ENCODE measurements at regions not wholly inside any gene's neighbourhood (a gene's known extent, or its start where the extent isn't known, plus 50 kb on each side); places are given as distances from the start of the nearest gene placed in this dataset.
"Not testable (repeated sequence)": the region's sequence is repeated elsewhere in the genome, so short reads cannot be mapped to it uniquely, and the experiment has no call there.

GRCh38 chr2:175342085-175342484 is 160.6 kb upstream of the ATP5MC3 start:
- Histone ChIP-seq H3K27me3 (replicated peaks in 2 of 5; ENCODE audit: control insufficient read depth in 4 of 5, insufficient read depth in 5 of 5, low read length in 4 of 5) (peaks cover 0 to 8% (median 0%) of the 10 kb centered on the region in 5 experiments), H3K4me1 (ENCODE audit: control extremely low read depth in 1 of 4, control insufficient read depth in 4 of 4, insufficient read depth in 4 of 4, low read length in 3 of 4) (no peaks in the 10 kb centered on the region), H3K4me3 (ENCODE audit: control insufficient read depth in 1 of 7, extremely low read depth in 1 of 7, insufficient read depth in 4 of 7, low read depth in 2 of 7, low read length in 6 of 7) (no peak overlapping the region), H3K36me3 (ENCODE audit: control insufficient read depth in 4 of 4, insufficient read depth in 4 of 4, low read length in 3 of 4) (no peaks in the 10 kb centered on the region), H3K9me3 (ENCODE audit: control extremely low read depth in 1 of 5, control insufficient read depth in 4 of 5, insufficient read depth in 2 of 5, low read depth in 1 of 5, low read length in 4 of 5) (peaks cover 5 to 32% (median 8%) of the 10 kb centered on the region in 5 experiments), H3K27ac (ENCODE audit: insufficient read depth in 1 of 2, low read depth in 1 of 2, low read length in 2 of 2, poor library complexity in 1 of 2, severe bottlenecking in 2 of 2) (no peak overlapping the region)
- CTCF ChIA-PET = no interaction called here
- POLR2A ChIA-PET = no interaction called here
- no peak for DNase-seq

GRCh38 chr2:175330195-175330594 is 148.7 kb upstream of the ATP5MC3 start:
- no peak for DNase-seq
- Histone ChIP-seq H3K36me3 (ENCODE audit: control insufficient read depth in 4 of 4, insufficient read depth in 4 of 4, low read length in 3 of 4) (no peaks in the 10 kb centered on the region), H3K9me3 (ENCODE audit: control extremely low read depth in 1 of 5, control insufficient read depth in 4 of 5, insufficient read depth in 2 of 5, low read depth in 1 of 5, low read length in 4 of 5) (peaks cover 0 to 14% (median 4%) of the 10 kb centered on the region in 5 experiments), H3K27me3 (replicated peaks in 2 of 5; ENCODE audit: control insufficient read depth in 4 of 5, insufficient read depth in 5 of 5, low read length in 4 of 5) (peaks cover 0 to 2% (median 0%) of the 10 kb centered on the region in 5 experiments), H3K4me3 (ENCODE audit: control insufficient read depth in 1 of 7, extremely low read depth in 1 of 7, insufficient read depth in 4 of 7, low read depth in 2 of 7, low read length in 6 of 7) (no peak overlapping the region), H3K27ac (ENCODE audit: insufficient read depth in 1 of 2, low read depth in 1 of 2, low read length in 2 of 2, poor library complexity in 1 of 2, severe bottlenecking in 2 of 2) (no peak overlapping the region), H3K4me1 (ENCODE audit: control extremely low read depth in 1 of 4, control insufficient read depth in 4 of 4, insufficient read depth in 4 of 4, low read length in 3 of 4) (no peaks in the 10 kb centered on the region)
- 83% methylated on average over 1 of the region's 3 CpGs for WGBS (ENCODE audit: insufficient coverage)
- POLR2A ChIA-PET = no interaction called here
- CTCF ChIA-PET = interaction anchor here (0.6 to 2.3 kb wide), 4 partner anchors 14 to 87 kb away, joined by 3 to 5 read pairs (median 4); no protein-coding TSS in a partner anchor

DNA sequence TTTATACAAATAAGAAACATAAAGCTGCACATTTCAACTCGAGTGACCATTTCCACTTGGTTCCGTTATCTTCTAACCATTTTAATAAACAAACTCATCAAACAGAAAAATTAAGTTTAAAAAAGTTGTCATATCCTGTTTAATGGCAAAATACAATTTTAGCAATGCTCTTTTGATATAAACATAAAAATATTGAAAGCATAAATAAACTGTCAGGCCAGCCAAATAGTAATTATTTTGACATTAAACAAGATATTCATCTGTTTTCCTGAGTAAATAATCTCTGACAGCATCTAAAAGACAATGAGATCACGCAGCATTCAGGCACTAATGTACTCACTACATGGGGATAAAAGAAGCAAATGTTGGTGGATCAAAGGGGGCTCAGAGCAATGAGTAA is 145.3 kb upstream of the ATP5MC3 start:
- CTCF ChIA-PET = no interaction called here
- no peaks in the 10 kb centered on the region for H3K4me1 ChIP-seq (ENCODE audit: control extremely low read depth in 1 of 4, control insufficient read depth in 4 of 4, insufficient read depth in 4 of 4, low read length in 3 of 4)
- WGBS (ENCODE audit: insufficient coverage) = 100% methylated on average over 1 of the region's 3 CpGs
- POLR2A ChIA-PET = no interaction called here
- H3K27ac ChIP-seq (ENCODE audit: insufficient read depth in 1 of 2, low read depth in 1 of 2, low read length in 2 of 2, poor library complexity in 1 of 2, severe bottlenecking in 2 of 2) = no peak overlapping the region
- H3K4me3 ChIP-seq (ENCODE audit: control insufficient read depth in 1 of 7, extremely low read depth in 1 of 7, insufficient read depth in 4 of 7, low read depth in 2 of 7, low read length in 6 of 7) = no peak overlapping the region
- H3K9me3 ChIP-seq (ENCODE audit: control extremely low read depth in 1 of 5, control insufficient read depth in 4 of 5, insufficient read depth in 2 of 5, low read depth in 1 of 5, low read length in 4 of 5) = peaks cover 0 to 18% (median 6%) of the 10 kb centered on the region in 5 experiments
- H3K36me3 ChIP-seq (ENCODE audit: control insufficient read depth in 4 of 4, insufficient read depth in 4 of 4, low read length in 3 of 4) = no peaks in the 10 kb centered on the region
- no peak for DNase-seq
- peaks cover 0 to 2% (median 0%) of the 10 kb centered on the region in 5 experiments for H3K27me3 ChIP-seq (replicated peaks in 2 of 5; ENCODE audit: control insufficient read depth in 4 of 5, insufficient read depth in 5 of 5, low read length in 4 of 5)

GRCh38 chr2:175326164-175326563 is 144.7 kb upstream of the ATP5MC3 start:
- H3K36me3 ChIP-seq (ENCODE audit: control insufficient read depth in 4 of 4, insufficient read depth in 4 of 4, low read length in 3 of 4); H3K4me1 ChIP-seq (ENCODE audit: control extremely low read depth in 1 of 4, control insufficient read depth in 4 of 4, insufficient read depth in 4 of 4, low read length in 3 of 4); H3K27me3 ChIP-seq (replicated peaks in 2 of 5; ENCODE audit: control insufficient read depth in 4 of 5, insufficient read depth in 5 of 5, low read length in 4 of 5); POLR2A ChIA-PET; H3K27ac ChIP-seq (ENCODE audit: insufficient read depth in 1 of 2, low read depth in 1 of 2, low read length in 2 of 2, poor library complexity in 1 of 2, severe bottlenecking in 2 of 2); CTCF ChIA-PET; H3K4me3 ChIP-seq (ENCODE audit: control insufficient read depth in 1 of 7, extremely low read depth in 1 of 7, insufficient read depth in 4 of 7, low read depth in 2 of 7, low read length in 6 of 7): not testable (repeated sequence)
- H3K9me3 ChIP-seq (ENCODE audit: control extremely low read depth in 1 of 5, control insufficient read depth in 4 of 5, insufficient read depth in 2 of 5, low read depth in 1 of 5, low read length in 4 of 5) = peaks cover 0 to 18% (median 6%) of the 10 kb centered on the region in 5 experiments
- WGBS (ENCODE audit: insufficient coverage) = no CpG with 5 or more reads among the region's 2 CpGs
- peak in 1 of 3 donors; percentile 7 for DNase-seq

GRCh38 chr2:175323162-175323561 is 141.7 kb upstream of the ATP5MC3 start:
- H3K4me1 ChIP-seq (ENCODE audit: control extremely low read depth in 1 of 4, control insufficient read depth in 4 of 4, insufficient read depth in 4 of 4, low read length in 3 of 4) = no peaks in the 10 kb centered on the region
- POLR2A ChIA-PET = no interaction called here
- H3K9me3 ChIP-seq (ENCODE audit: control extremely low read depth in 1 of 5, control insufficient read depth in 4 of 5, insufficient read depth in 2 of 5, low read depth in 1 of 5, low read length in 4 of 5) = peaks cover 0 to 18% (median 6%) of the 10 kb centered on the region in 5 experiments
- H3K4me3 ChIP-seq (ENCODE audit: control insufficient read depth in 1 of 7, extremely low read depth in 1 of 7, insufficient read depth in 4 of 7, low read depth in 2 of 7, low read length in 6 of 7) = no peak overlapping the region
- H3K36me3 ChIP-seq (ENCODE audit: control insufficient read depth in 4 of 4, insufficient read depth in 4 of 4, low read length in 3 of 4) = no peaks in the 10 kb centered on the region
- H3K27me3 ChIP-seq (replicated peaks in 2 of 5; ENCODE audit: control insufficient read depth in 4 of 5, insufficient read depth in 5 of 5, low read length in 4 of 5) = peaks cover 0 to 3% (median 0%) of the 10 kb centered on the region in 5 experiments
- no peak for DNase-seq
- WGBS (ENCODE audit: insufficient coverage) = 20% methylated on average over 1 of the region's 4 CpGs
- CTCF ChIA-PET = interaction anchor here (1.5 kb wide), 1 partner anchor 12 kb away, joined by 4 read pairs; no protein-coding TSS in a partner anchor
- no peak overlapping the region for H3K27ac ChIP-seq (ENCODE audit: insufficient read depth in 1 of 2, low read depth in 1 of 2, low read length in 2 of 2, poor library complexity in 1 of 2, severe bottlenecking in 2 of 2)

DNA sequence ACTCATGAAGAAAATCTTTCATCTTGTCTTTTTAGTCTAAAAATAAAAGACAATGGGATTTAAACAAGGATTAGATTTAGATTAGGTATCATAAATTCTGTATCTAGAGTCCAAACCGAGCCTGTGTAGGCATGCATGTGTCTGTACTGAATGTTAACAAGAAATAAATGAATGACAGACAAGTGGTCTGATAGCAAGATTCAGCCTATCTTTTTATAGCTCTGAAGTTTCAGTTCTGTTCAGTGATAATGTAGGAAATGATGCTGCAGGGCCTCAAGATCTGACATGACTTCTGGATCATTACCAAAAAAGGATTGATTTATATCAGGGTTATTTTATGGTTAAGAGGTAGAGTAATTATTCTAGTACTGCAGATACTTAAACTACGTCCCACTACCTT is 137.0 kb upstream of the ATP5MC3 start:
- Histone ChIP-seq H3K27ac (ENCODE audit: insufficient read depth in 1 of 2, low read depth in 1 of 2, low read length in 2 of 2, poor library complexity in 1 of 2, severe bottlenecking in 2 of 2) (no peak overlapping the region), H3K4me3 (ENCODE audit: control insufficient read depth in 1 of 7, extremely low read depth in 1 of 7, insufficient read depth in 4 of 7, low read depth in 2 of 7, low read length in 6 of 7) (no peak overlapping the region), H3K4me1 (ENCODE audit: control extremely low read depth in 1 of 4, control insufficient read depth in 4 of 4, insufficient read depth in 4 of 4, low read length in 3 of 4) (no peaks in the 10 kb centered on the region), H3K36me3 (ENCODE audit: control insufficient read depth in 4 of 4, insufficient read depth in 4 of 4, low read length in 3 of 4) (no peaks in the 10 kb centered on the region), H3K27me3 (replicated peaks in 2 of 5; ENCODE audit: control insufficient read depth in 4 of 5, insufficient read depth in 5 of 5, low read length in 4 of 5) (peaks cover 0 to 6% (median 0%) of the 10 kb centered on the region in 5 experiments), H3K9me3 (ENCODE audit: control extremely low read depth in 1 of 5, control insufficient read depth in 4 of 5, insufficient read depth in 2 of 5, low read depth in 1 of 5, low read length in 4 of 5) (no peaks in the 10 kb centered on the region)
- CTCF ChIA-PET = interaction anchor here (1.6 kb wide), 1 partner anchor 10 kb away, joined by 9 read pairs; no protein-coding TSS in a partner anchor
- 78% methylated on average over 1 of the region's 2 CpGs for WGBS (ENCODE audit: insufficient coverage)
- POLR2A ChIA-PET = no interaction called here
- no peak for DNase-seq

- DNase-seq = no peak
- Histone ChIP-seq H3K4me1 (ENCODE audit: control extremely low read depth in 1 of 4, control insufficient read depth in 4 of 4, insufficient read depth in 4 of 4, low read length in 3 of 4) (no peaks in the 10 kb centered on the region), H3K27me3 (replicated peaks in 2 of 5; ENCODE audit: control insufficient read depth in 4 of 5, insufficient read depth in 5 of 5, low read length in 4 of 5) (peaks cover 0 to 7% (median 3%) of the 10 kb centered on the region in 5 experiments), H3K36me3 (ENCODE audit: control insufficient read depth in 4 of 4, insufficient read depth in 4 of 4, low read length in 3 of 4) (no peaks in the 10 kb centered on the region), H3K27ac (ENCODE audit: insufficient read depth in 1 of 2, low read depth in 1 of 2, low read length in 2 of 2, poor library complexity in 1 of 2, severe bottlenecking in 2 of 2) (no peak overlapping the region), H3K9me3 (ENCODE audit: control extremely low read depth in 1 of 5, control insufficient read depth in 4 of 5, insufficient read depth in 2 of 5, low read depth in 1 of 5, low read length in 4 of 5) (no peaks in the 10 kb centered on the region), H3K4me3 (ENCODE audit: control insufficient read depth in 1 of 7, extremely low read depth in 1 of 7, insufficient read depth in 4 of 7, low read depth in 2 of 7, low read length in 6 of 7) (no peak overlapping the region)
- no CpG with 5 or more reads among the region's 2 CpGs for WGBS (ENCODE audit: insufficient coverage)
- CTCF ChIA-PET = no interaction called here
- POLR2A ChIA-PET = interaction anchor here (0.6 kb wide), 1 partner anchor 98 kb away, joined by 3 read pairs; no protein-coding TSS in a partner anchor
Measured at GRCh38 chr2:175317751-175318150, 136.2 kb upstream of the ATP5MC3 start.
